ENCODE measurements at regions not wholly inside any gene's neighbourhood (a gene's known extent, or its start where the extent isn't known, plus 50 kb on each side); places are given as distances from the start of the nearest gene placed in this dataset.

DNA sequence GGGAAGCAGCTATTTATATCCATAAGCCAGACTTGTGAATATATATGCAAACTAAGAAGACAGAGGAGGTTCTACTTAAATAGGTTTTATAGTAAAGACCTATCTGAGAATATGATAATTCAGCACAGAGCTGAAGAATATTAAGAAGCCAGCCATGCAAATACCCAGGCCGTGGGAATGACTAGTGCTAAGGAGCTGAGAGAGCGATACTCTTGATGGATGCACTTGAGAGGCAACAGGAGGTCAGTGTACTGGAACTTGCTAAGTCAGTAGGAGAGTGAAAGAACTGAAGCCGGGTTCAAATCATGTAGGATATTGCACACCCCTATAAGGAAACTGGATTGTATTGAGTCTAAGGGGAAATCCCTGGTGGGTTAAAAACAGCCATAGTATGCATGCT, 943.6 kb upstream of the MBL2 start:
- Histone ChIP-seq H3K18ac (ENCODE audit: low read length) (no peak overlapping the region), H2BK12ac (ENCODE audit: low read length) (no peak overlapping the region), H4K8ac (ENCODE audit: low read depth, low read length) (no peak overlapping the region), H3K4me3 (ENCODE audit: low read length in 2 of 2) (no peak overlapping the region), H3K4me1 (ENCODE audit: control insufficient read depth in 2 of 2, insufficient read depth in 1 of 2, low read depth in 1 of 2, low read length in 2 of 2) (no peaks in the 10 kb centered on the region), H3K27me3 (ENCODE audit: control insufficient read depth in 3 of 3, insufficient read depth in 3 of 3, low read depth in 1 of 3, low read length in 3 of 3) (no peaks in the 10 kb centered on the region), H3K9me3 (replicated peaks in 1 of 2; ENCODE audit: control insufficient read depth in 2 of 2, insufficient read depth in 1 of 2, low read depth in 1 of 2, low read length in 2 of 2) (no peaks in the 10 kb centered on the region), H3K14ac (ENCODE audit: low read length) (no peak overlapping the region), H2BK15ac (ENCODE audit: low read length) (no peak overlapping the region), H3K27ac (replicated peaks; ENCODE audit: low read length) (no peak overlapping the region), H2BK120ac (ENCODE audit: low read depth, low read length) (no peak overlapping the region), H3K9ac (ENCODE audit: low read depth, low read length, poor library complexity) (no peak overlapping the region), H3K4me2 (ENCODE audit: insufficient read depth, low read length, poor library complexity, severe bottlenecking) (no peak overlapping the region), H2AFZ (ENCODE audit: low read length) (no peak overlapping the region), H2AK5ac (ENCODE audit: low read depth, low read length) (no peak overlapping the region), H3K23ac (ENCODE audit: low read depth, low read length, poor library complexity) (no peak overlapping the region), H3K36me3 (replicated peaks in 1 of 2; ENCODE audit: control insufficient read depth in 2 of 2, insufficient read depth in 2 of 2, low read length in 2 of 2) (no peaks in the 10 kb centered on the region), H3K4ac (ENCODE audit: low read length) (no peak overlapping the region), H3K79me1 (ENCODE audit: low read depth, low read length) (no peaks in the 10 kb centered on the region), H4K91ac (ENCODE audit: low read depth, low read length, poor library complexity) (no peak overlapping the region), H2BK5ac (ENCODE audit: low read length) (no peak overlapping the region)
- WGBS, 2 donors (ENCODE audit: extremely low coverage in 2 of 2, insufficient read length in 2 of 2, insufficient replicate concordance in 1 of 2), result no CpG with 5 or more reads among the region's 3 CpGs
- no peak for DNase-seq (ENCODE audit: low spot score)

DNA sequence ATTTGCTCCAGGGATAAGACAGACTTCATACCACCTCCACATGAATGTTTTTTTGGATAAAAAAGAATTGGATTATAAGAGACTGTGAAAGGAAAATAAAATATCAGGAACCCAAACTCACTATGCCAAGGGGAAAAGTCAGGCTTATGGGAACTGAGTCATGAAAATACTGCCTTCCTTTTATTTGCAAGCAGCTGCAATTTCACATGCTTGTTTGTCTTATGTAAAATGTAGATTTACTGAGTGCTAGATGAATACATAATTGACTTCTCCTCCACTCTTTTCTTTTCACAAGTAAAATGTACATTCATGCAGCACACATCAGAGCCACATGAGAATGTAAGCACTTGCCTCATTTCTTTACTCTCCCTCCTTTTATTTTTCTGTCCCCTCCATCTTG, 940.8 kb upstream of the MBL2 start:
- Histone ChIP-seq H3K4me3 (ENCODE audit: low read length in 2 of 2) (no peak overlapping the region), H3K27ac (replicated peaks; ENCODE audit: low read length) (no peak overlapping the region), H3K4me1 (ENCODE audit: control insufficient read depth in 2 of 2, insufficient read depth in 1 of 2, low read depth in 1 of 2, low read length in 2 of 2) (peaks cover 0 to 5% of the 10 kb centered on the region in 2 donors), H3K18ac (ENCODE audit: low read length) (no peak overlapping the region), H3K4me2 (ENCODE audit: insufficient read depth, low read length, poor library complexity, severe bottlenecking) (no peak overlapping the region), H3K23ac (ENCODE audit: low read depth, low read length, poor library complexity) (no peak overlapping the region), H3K36me3 (replicated peaks in 1 of 2; ENCODE audit: control insufficient read depth in 2 of 2, insufficient read depth in 2 of 2, low read length in 2 of 2) (no peaks in the 10 kb centered on the region), H3K9me3 (replicated peaks in 1 of 2; ENCODE audit: control insufficient read depth in 2 of 2, insufficient read depth in 1 of 2, low read depth in 1 of 2, low read length in 2 of 2) (peaks cover 1 to 4% of the 10 kb centered on the region in 2 donors), H3K27me3 (ENCODE audit: control insufficient read depth in 3 of 3, insufficient read depth in 3 of 3, low read depth in 1 of 3, low read length in 3 of 3) (no peaks in the 10 kb centered on the region), H2BK15ac (ENCODE audit: low read length) (no peak overlapping the region), H2AK5ac (ENCODE audit: low read depth, low read length) (no peak overlapping the region), H2BK5ac (ENCODE audit: low read length) (no peak overlapping the region), H2AFZ (ENCODE audit: low read length) (no peak overlapping the region), H3K79me1 (ENCODE audit: low read depth, low read length) (no peaks in the 10 kb centered on the region), H2BK12ac (ENCODE audit: low read length) (no peak overlapping the region), H2BK120ac (ENCODE audit: low read depth, low read length) (no peak overlapping the region), H4K91ac (ENCODE audit: low read depth, low read length, poor library complexity) (no peak overlapping the region), H3K14ac (ENCODE audit: low read length) (no peak overlapping the region), H3K4ac (ENCODE audit: low read length) (no peak overlapping the region), H4K8ac (ENCODE audit: low read depth, low read length) (no peak overlapping the region), H3K9ac (ENCODE audit: low read depth, low read length, poor library complexity) (no peak overlapping the region)
- DNase-seq (ENCODE audit: low spot score), result no peak

GRCh38 chr10:53702489-53702888, 929.9 kb upstream of the MBL2 start:
- H2AFZ ChIP-seq (ENCODE audit: low read length), result no peak overlapping the region
- H3K36me3 ChIP-seq (replicated peaks in 1 of 2; ENCODE audit: control insufficient read depth in 2 of 2, insufficient read depth in 2 of 2, low read length in 2 of 2), result no peaks in the 10 kb centered on the region
- no peak overlapping the region for H3K4ac ChIP-seq (ENCODE audit: low read length)
- H2BK12ac ChIP-seq (ENCODE audit: low read length), result no peak overlapping the region
- H2AK5ac ChIP-seq (ENCODE audit: low read depth, low read length), result no peak overlapping the region
- no peak overlapping the region for H3K4me3 ChIP-seq (ENCODE audit: low read length in 2 of 2)
- H3K18ac ChIP-seq (ENCODE audit: low read length), result no peak overlapping the region
- H2BK5ac ChIP-seq (ENCODE audit: low read length), result no peak overlapping the region
- no peak for DNase-seq (ENCODE audit: low spot score)
- no peak overlapping the region for H3K27ac ChIP-seq (replicated peaks; ENCODE audit: low read length)
- H3K4me2 ChIP-seq (ENCODE audit: insufficient read depth, low read length, poor library complexity, severe bottlenecking), result no peak overlapping the region
- H3K27me3 ChIP-seq (ENCODE audit: control insufficient read depth in 3 of 3, insufficient read depth in 3 of 3, low read depth in 1 of 3, low read length in 3 of 3), result no peaks in the 10 kb centered on the region
- H3K4me1 ChIP-seq (ENCODE audit: control insufficient read depth in 2 of 2, insufficient read depth in 1 of 2, low read depth in 1 of 2, low read length in 2 of 2), result no peaks in the 10 kb centered on the region
- no peak overlapping the region for H4K91ac ChIP-seq (ENCODE audit: low read depth, low read length, poor library complexity)
- WGBS, 2 donors (ENCODE audit: extremely low coverage in 2 of 2, insufficient read length in 2 of 2, insufficient replicate concordance in 1 of 2), result no CpG with 5 or more reads among the region's 2 CpGs
- no peaks in the 10 kb centered on the region for H3K9me3 ChIP-seq (replicated peaks in 1 of 2; ENCODE audit: control insufficient read depth in 2 of 2, insufficient read depth in 1 of 2, low read depth in 1 of 2, low read length in 2 of 2)
- no peak overlapping the region for H2BK15ac ChIP-seq (ENCODE audit: low read length)
- H3K79me1 ChIP-seq (ENCODE audit: low read depth, low read length), result no peaks in the 10 kb centered on the region
- H3K9ac ChIP-seq (ENCODE audit: low read depth, low read length, poor library complexity), result no peak overlapping the region
- H3K23ac ChIP-seq (ENCODE audit: low read depth, low read length, poor library complexity), result no peak overlapping the region
- no peak overlapping the region for H4K8ac ChIP-seq (ENCODE audit: low read depth, low read length)
- no peak overlapping the region for H2BK120ac ChIP-seq (ENCODE audit: low read depth, low read length)
- no peak overlapping the region for H3K14ac ChIP-seq (ENCODE audit: low read length)

DNA sequence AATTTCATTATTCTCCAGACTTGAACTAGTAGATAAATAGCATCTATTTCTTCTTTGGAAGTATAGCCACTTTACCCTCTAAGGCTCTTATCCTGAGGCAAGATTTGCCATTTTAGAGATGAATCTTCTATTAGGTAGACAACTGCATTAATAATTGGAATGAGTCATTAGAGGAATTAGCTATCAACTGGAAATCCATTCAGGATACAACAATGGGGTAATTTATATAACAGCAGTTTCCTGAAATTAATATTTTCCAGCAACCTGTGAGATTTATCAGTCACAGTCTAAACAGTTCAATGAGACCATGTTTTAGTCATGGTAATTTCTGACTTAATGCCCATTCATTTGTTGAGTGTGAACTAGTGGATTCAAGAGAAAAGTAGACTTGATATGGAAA, 928.6 kb upstream of the MBL2 start:
- H2BK12ac ChIP-seq (ENCODE audit: low read length), result no peak overlapping the region
- H2BK15ac ChIP-seq (ENCODE audit: low read length), result no peak overlapping the region
- H2AK5ac ChIP-seq (ENCODE audit: low read depth, low read length), result no peak overlapping the region
- no peak overlapping the region for H3K4ac ChIP-seq (ENCODE audit: low read length)
- no peak overlapping the region for H2AFZ ChIP-seq (ENCODE audit: low read length)
- H2BK5ac ChIP-seq (ENCODE audit: low read length), result no peak overlapping the region
- no peak overlapping the region for H3K23ac ChIP-seq (ENCODE audit: low read depth, low read length, poor library complexity)
- H3K4me3 ChIP-seq (ENCODE audit: low read length in 2 of 2), result no peak overlapping the region
- no peak overlapping the region for H3K14ac ChIP-seq (ENCODE audit: low read length)
- H3K4me1 ChIP-seq (ENCODE audit: control insufficient read depth in 2 of 2, insufficient read depth in 1 of 2, low read depth in 1 of 2, low read length in 2 of 2), result no peaks in the 10 kb centered on the region
- no peak overlapping the region for H3K18ac ChIP-seq (ENCODE audit: low read length)
- H4K91ac ChIP-seq (ENCODE audit: low read depth, low read length, poor library complexity), result no peak overlapping the region
- H3K9me3 ChIP-seq (replicated peaks in 1 of 2; ENCODE audit: control insufficient read depth in 2 of 2, insufficient read depth in 1 of 2, low read depth in 1 of 2, low read length in 2 of 2), result no peaks in the 10 kb centered on the region
- no peaks in the 10 kb centered on the region for H3K36me3 ChIP-seq (replicated peaks in 1 of 2; ENCODE audit: control insufficient read depth in 2 of 2, insufficient read depth in 2 of 2, low read length in 2 of 2)
- H3K27ac ChIP-seq (replicated peaks; ENCODE audit: low read length), result no peak overlapping the region
- no peak for DNase-seq (ENCODE audit: low spot score)
- H3K79me1 ChIP-seq (ENCODE audit: low read depth, low read length), result no peaks in the 10 kb centered on the region
- H4K8ac ChIP-seq (ENCODE audit: low read depth, low read length), result no peak overlapping the region
- H2BK120ac ChIP-seq (ENCODE audit: low read depth, low read length), result no peak overlapping the region
- H3K27me3 ChIP-seq (ENCODE audit: control insufficient read depth in 3 of 3, insufficient read depth in 3 of 3, low read depth in 1 of 3, low read length in 3 of 3), result no peaks in the 10 kb centered on the region
- H3K9ac ChIP-seq (ENCODE audit: low read depth, low read length, poor library complexity), result no peak overlapping the region
- no peak overlapping the region for H3K4me2 ChIP-seq (ENCODE audit: insufficient read depth, low read length, poor library complexity, severe bottlenecking)
